ENCODE measurements at regions not wholly inside any gene's neighbourhood (a gene's known extent, or its start where the extent isn't known, plus 50 kb on each side); places are given as distances from the start of the nearest gene placed in this dataset.

DNA sequence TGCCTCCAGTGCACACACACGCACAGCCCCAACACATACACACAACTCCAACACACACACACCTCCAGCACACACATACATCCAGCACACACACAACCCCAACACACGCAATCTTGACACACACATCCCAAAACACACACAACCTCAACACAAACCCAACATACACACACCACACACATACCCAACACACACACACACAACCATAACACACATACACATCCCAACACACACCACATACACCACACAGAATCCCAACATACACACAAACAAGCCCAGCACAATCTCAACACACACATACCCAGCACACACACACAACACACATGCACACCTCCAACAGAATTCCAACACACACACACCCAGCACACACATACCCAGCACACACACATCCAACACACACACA is 301.1 kb downstream of the ABCC12 start:
- Histone ChIP-seq H3K9ac (replicated peaks in 1 of 4; ENCODE audit: extremely low read depth in 1 of 4, low read depth in 3 of 4, low read length in 3 of 4) (no peak overlapping the region; a peak in 1 of 7 replicates), H3K4me2 (ENCODE audit: insufficient read depth in 1 of 2, low read depth in 2 of 2, low read length in 2 of 2) (no peak overlapping the region), H2AK5ac (ENCODE audit: low read depth, low read length) (peak overlapping the region; percentile 94), H3K79me2 (ENCODE audit: control insufficient read depth in 1 of 2, insufficient read depth in 2 of 2, low read length in 2 of 2) (no peaks in the 10 kb centered on the region), H3K23me2 (ENCODE audit: low read depth, low read length) (peaks cover 12% of the 10 kb centered on the region; the same call in 1 of the 2 replicates), H4K20me1 (replicated peaks in 1 of 2; ENCODE audit: control insufficient read depth in 1 of 2, insufficient read depth in 2 of 2, low read length in 2 of 2) (peaks cover 0 to 11% of the 10 kb centered on the region in 2 experiments), H3K56ac (replicated peaks; ENCODE audit: insufficient read length, low read depth, low read length) (peak overlapping the region; percentile 96), H2AFZ (ENCODE audit: low read length) (no peak overlapping the region), H3K4me3 (ENCODE audit: extremely low read depth in 1 of 4, insufficient read depth in 2 of 4, low read depth in 3 of 4, low read length in 4 of 4) (no peak overlapping the region), H3K9me3 (ENCODE audit: insufficient read depth in 2 of 2, low read depth in 1 of 2, low read length in 1 of 2) (no peaks in the 10 kb centered on the region), H2BK120ac (replicated peaks; ENCODE audit: low read depth, low read length) (no peak overlapping the region), H2BK20ac (ENCODE audit: low read length) (peak overlapping the region; percentile 63; the same call in 1 of the 2 replicates), H4K91ac (replicated peaks; ENCODE audit: insufficient read length, low read length) (peak overlapping the region; percentile 37), H4K8ac (ENCODE audit: extremely low read depth, insufficient read depth, low read length) (no peak overlapping the region), H3K18ac (ENCODE audit: extremely low read depth, low read length) (no peak overlapping the region), H3K4ac (replicated peaks; ENCODE audit: insufficient read length, low read depth, low read length) (peak overlapping the region; percentile 32), H2BK5ac (ENCODE audit: low read depth, low read length) (0 out of 2 replicates have a peak overlapping the region, but pooled peaks have one; percentile 49), H3K4me1 (replicated peaks in 1 of 4; ENCODE audit: control insufficient read depth in 3 of 4, insufficient read depth in 4 of 4, low read length in 3 of 4) (no peaks in the 10 kb centered on the region), H3K36me3 (ENCODE audit: control insufficient read depth in 2 of 4, insufficient read depth in 4 of 4, low read length in 3 of 4) (no peaks in the 10 kb centered on the region), H3K79me1 (ENCODE audit: low read depth, low read length) (no peaks in the 10 kb centered on the region; the same call in 1 of the 2 replicates), H3K14ac (ENCODE audit: insufficient read length) (peak overlapping the region; percentile 19), H3K27ac (ENCODE audit: low read depth, low read length) (no peak overlapping the region), H4K5ac (ENCODE audit: insufficient read length, low read depth, low read length) (no peak overlapping the region), H2BK12ac (ENCODE audit: low read depth, low read length) (peak overlapping the region; percentile 71; the same call in 1 of the 2 replicates), H2BK15ac (ENCODE audit: low read length) (peak overlapping the region; percentile 92), H3K23ac (ENCODE audit: insufficient read length) (no peak overlapping the region), H3K27me3 (replicated peaks in 1 of 4; ENCODE audit: control insufficient read depth in 3 of 4, extremely low read depth in 1 of 4, insufficient read depth in 3 of 4, low read length in 3 of 4) (peaks cover 0 to 2% (median under 1%) of the 10 kb centered on the region in 4 experiments; a peak in 4 of 7 replicates)
- ChIA-PET CTCF (ENCODE audit: partially characterized antibody) (no interaction called here), POLR2A (ENCODE audit: partially characterized antibody) (no interaction called here)
- DNase-seq (ENCODE audit: low read depth in 1 of 2, low spot score in 2 of 2) (no peak), FAIRE-seq (no peak)
- 89% methylated on average over 2 of the region's 2 CpGs; no CpG with 5 or more reads in 1 of the 2 experiments for WGBS, 2 experiments (ENCODE audit: extremely low coverage in 1 of 2, insufficient coverage in 1 of 2, insufficient read length in 1 of 2, insufficient replicate concordance in 2 of 2, low coverage in 1 of 2, low lambda C conversion rate in 2 of 2, missing lambda C conversion rate in 1 of 2)
- TF ChIP-seq, protein P1, sequence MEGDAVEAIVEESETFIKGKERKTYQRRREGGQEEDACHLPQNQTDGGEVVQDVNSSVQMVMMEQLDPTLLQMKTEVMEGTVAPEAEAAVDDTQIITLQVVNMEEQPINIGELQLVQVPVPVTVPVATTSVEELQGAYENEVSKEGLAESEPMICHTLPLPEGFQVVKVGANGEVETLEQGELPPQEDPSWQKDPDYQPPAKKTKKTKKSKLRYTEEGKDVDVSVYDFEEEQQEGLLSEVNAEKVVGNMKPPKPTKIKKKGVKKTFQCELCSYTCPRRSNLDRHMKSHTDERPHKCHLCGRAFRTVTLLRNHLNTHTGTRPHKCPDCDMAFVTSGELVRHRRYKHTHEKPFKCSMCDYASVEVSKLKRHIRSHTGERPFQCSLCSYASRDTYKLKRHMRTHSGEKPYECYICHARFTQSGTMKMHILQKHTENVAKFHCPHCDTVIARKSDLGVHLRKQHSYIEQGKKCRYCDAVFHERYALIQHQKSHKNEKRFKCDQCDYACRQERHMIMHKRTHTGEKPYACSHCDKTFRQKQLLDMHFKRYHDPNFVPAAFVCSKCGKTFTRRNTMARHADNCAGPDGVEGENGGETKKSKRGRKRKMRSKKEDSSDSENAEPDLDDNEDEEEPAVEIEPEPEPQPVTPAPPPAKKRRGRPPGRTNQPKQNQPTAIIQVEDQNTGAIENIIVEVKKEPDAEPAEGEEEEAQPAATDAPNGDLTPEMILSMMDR (IDR thresholded peaks at IDR 0.05; ENCODE audit: control extremely low read depth in 1 of 3, insufficient read depth in 1 of 3, low read depth in 1 of 3, low read length in 3 of 3), result no peak
- TF ChIP-seq ATF2 (IDR thresholded peaks at IDR 0.05; ENCODE audit: low read length) (no peak), MAX (IDR thresholded peaks at IDR 0.05) (no peak), SRF (IDR thresholded peaks at IDR 0.05; ENCODE audit: low read depth, low read length) (no peak), BCL11A (IDR thresholded peaks at IDR 0.05; ENCODE audit: low read depth in 2 of 2, low read length in 2 of 2) (no peak), TAF7 (optimal IDR thresholded peaks at IDR 0.05; ENCODE audit: borderline replicate concordance, low read depth, low read length) (no peak), FOSL1 (IDR thresholded peaks at IDR 0.05; ENCODE audit: insufficient read depth, low read depth, low read length) (no peak), KDM5A (IDR thresholded peaks at IDR 0.05; ENCODE audit: low read length) (no peak), ZNF274 (IDR thresholded peaks at IDR 0.05; ENCODE audit: borderline replicate concordance, extremely low read depth, low read length) (no peak)
